ENCODE measurements at regions not wholly inside any gene's neighbourhood (a gene's known extent, or its start where the extent isn't known, plus 50 kb on each side); places are given as distances from the start of the nearest gene placed in this dataset.
"Not testable (repeated sequence)": the region's sequence is repeated elsewhere in the genome, so short reads cannot be mapped to it uniquely, and the experiment has no call there.

GRCh38 chr18:72985686-72986085 is 117.9 kb upstream of the NETO1 start:
- ATAC-seq (no peak), DNase-seq (no peak)
- intact Hi-C loops (cut with DNase I, micrococcal nuclease), result no loop called here

- ATAC-seq, result no peak
- intact Hi-C loops (cut with DNase I, micrococcal nuclease), result no loop called here
- no peak for DNase-seq
Measured at GRCh38 chr18:72984290-72984689, 116.5 kb upstream of the NETO1 start.

- no peak for ATAC-seq
- intact Hi-C loops (cut with DNase I, micrococcal nuclease), result no loop called here
- DNase-seq, result no peak
Measured at GRCh38 chr18:72973841-72974240, 106.1 kb upstream of the NETO1 start.

GRCh38 chr18:72965616-72966015 is 97.8 kb upstream of the NETO1 start:
- DNase-seq (no peak), ATAC-seq (no peak)
- intact Hi-C loops (cut with DNase I, micrococcal nuclease), result no loop called here

DNA sequence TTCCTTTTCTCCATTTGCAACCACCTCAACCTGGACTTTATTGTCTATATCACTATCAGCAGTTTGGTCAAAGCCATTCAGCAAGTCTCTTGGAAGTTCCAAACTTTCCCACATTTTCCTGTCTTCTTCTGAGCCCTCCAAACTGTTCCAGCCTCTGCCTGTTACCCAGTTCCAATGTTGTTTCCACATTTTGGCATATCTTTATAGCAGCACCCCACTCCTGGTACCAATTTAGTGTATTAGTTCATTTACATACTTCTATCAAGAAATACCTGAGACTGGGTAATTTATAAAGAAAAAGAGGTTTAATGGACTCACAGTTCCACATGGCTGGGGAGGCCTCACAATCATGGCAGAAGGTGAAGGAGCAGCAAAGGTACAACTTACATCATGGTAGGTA is 90.4 kb upstream of the NETO1 start:
- DNase-seq; ATAC-seq; intact Hi-C loops (cut with DNase I, micrococcal nuclease): not testable (repeated sequence)

- ATAC-seq (no peak), DNase-seq (no peak)
- intact Hi-C loops (cut with DNase I, micrococcal nuclease), result no loop called here
Measured at GRCh38 chr18:72948439-72948838, 80.7 kb upstream of the NETO1 start.

GRCh38 chr18:72942766-72943165 is 75.0 kb upstream of the NETO1 start:
- no peak for ATAC-seq
- no peak for DNase-seq
- intact Hi-C loops (cut with DNase I, micrococcal nuclease), result no loop called here

DNA sequence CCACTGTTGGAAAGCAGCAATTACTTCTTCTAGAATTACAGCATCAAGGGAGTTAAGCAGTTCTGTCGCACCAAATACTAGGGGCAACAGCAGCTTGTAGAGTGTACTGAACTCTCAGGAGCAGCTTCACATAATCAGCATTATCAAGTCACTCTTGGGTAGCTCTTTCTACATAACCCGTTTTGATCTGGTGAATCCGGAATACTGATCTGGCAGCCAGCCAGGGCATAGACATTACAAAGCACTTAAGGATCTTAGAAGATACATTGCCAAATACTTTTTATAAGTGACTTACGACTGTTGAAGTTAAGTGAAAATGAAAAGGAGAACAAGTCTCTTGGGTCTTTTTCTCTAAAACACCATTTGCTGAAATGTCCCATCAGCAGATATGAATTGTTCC is 73.2 kb upstream of the NETO1 start:
- ATAC-seq, result no peak
- intact Hi-C loops (cut with DNase I, micrococcal nuclease), result no loop called here

GRCh38 chr18:72940509-72940908 is 72.7 kb upstream of the NETO1 start:
- ATAC-seq, result no peak
- intact Hi-C loops (cut with DNase I, micrococcal nuclease), result no loop called here
- no peak for DNase-seq

More for the DNA sequence above, 73.2 kb upstream of the NETO1 start:
- no peak for DNase-seq

- ATAC-seq, result no peak
- no peak for DNase-seq
- intact Hi-C loops (cut with DNase I, micrococcal nuclease), result no loop called here
Measured at GRCh38 chr18:72935744-72936143, 68.0 kb upstream of the NETO1 start.

DNA sequence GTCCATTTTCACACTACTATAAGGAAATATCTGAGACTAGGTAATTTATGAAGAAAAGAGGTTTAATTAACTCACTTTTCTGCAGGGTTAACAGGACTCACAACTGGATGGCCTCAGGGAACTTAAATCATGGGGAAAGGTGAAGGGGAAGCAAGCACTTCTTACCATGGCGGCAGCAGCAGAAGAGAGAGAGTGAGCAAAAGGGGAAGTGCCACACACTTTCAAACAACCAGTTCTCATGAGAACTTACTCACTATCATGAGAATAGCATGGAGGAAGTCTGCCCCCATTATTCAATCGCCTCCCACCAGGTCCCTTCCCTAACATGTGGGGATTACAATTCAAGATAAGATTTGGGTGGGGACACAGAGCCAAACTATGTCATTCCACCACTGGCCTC is 55.1 kb upstream of the NETO1 start:
- intact Hi-C loops (cut with DNase I, micrococcal nuclease), result no loop called here
- ATAC-seq (no peak), DNase-seq (no peak)
